ENCODE measurements at regions not wholly inside any gene's neighbourhood (a gene's known extent, or its start where the extent isn't known, plus 50 kb on each side); places are given as distances from the start of the nearest gene placed in this dataset.

DNA sequence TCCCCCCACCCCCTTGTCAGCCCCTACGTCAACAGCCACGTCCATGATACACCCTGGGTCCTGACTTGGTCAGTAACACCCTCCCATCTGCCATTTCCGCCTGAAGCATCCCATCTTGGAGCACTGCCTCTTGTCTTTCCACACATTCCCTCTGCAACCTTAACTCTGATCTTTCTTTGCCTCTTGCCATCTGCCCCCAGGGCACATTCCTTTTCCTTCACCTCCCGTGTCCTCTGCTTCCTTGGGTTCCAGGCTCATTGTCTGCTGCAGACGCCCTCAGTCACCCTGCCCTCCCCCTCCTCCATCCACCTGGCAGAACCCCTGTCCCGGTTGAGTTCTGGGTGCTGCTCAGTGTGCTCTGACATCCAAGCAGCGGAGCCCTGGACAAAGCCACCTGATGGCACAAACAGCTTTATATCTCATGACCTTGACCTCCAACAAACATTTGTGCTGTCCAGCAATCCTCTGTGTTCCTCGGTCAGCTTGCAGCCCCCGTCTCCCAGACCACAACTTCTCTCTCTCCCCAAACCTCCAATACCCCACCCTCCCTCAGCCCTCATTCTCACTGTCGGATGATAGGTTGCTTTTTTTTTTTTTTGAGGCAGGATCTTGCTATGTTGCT lies 97.7 kb upstream of the IER5L start:
- no peak for TF ChIP-seq ARNTL (CRISPR knock-in tag; IDR thresholded peaks at IDR 0.05; ENCODE audit: borderline replicate concordance, low read depth)
- TF ChIP-seq CSRNP3 (CRISPR knock-in tag; IDR thresholded peaks at IDR 0.05), result no peak
- TF ChIP-seq TCF4 (CRISPR knock-in tag; IDR thresholded peaks at IDR 0.05; ENCODE audit: borderline replicate concordance), result no peak
- no peak for ATAC-seq

DNA sequence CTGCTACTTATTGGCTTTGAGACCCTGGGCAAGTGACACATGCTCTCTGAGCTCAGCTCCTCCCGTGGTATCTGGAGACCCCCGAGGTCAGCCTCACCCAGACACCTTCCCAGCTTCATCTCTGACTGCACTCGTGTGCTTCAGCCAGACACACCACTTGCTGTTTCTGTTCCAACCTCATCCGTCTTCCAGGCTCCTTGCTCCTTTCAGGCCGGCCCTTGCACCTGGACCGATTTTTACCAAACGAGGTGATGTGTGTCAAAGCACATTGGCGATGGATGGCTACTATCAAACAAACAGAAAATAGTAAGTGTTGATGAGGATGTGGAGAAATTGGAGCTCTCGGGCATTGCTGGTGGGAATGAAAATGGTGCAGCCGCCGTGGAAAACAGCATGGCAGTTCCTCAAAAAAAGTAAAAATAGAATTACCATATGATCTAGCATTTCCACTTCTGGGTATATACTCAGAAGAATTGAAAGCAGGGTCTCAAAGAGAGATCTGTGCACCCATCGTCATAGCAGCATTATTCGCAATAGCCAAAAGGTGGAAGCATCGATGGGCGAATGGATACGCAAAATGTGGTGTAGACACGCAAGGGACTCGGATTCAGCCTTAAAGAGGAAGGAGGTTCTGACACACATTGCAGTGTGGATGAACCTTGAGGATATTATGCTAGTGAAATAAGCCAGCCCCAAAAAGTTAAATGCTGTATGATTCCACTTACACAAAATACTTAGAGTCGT lies 96.1 kb upstream of the IER5L start:
- TF ChIP-seq BACH2 (CRISPR knock-in tag; IDR thresholded peaks at IDR 0.05; ENCODE audit: borderline replicate concordance) (no peak), TOX (CRISPR knock-in tag; IDR thresholded peaks at IDR 0.05; ENCODE audit: borderline replicate concordance) (no peak), CSRNP3 (CRISPR knock-in tag; IDR thresholded peaks at IDR 0.05) (no peak), PPARA (CRISPR knock-in tag; IDR thresholded peaks at IDR 0.05; ENCODE audit: borderline replicate concordance) (no peak), ZC3H10 (CRISPR knock-in tag; IDR thresholded peaks at IDR 0.05) (no peak), ARNTL (CRISPR knock-in tag; IDR thresholded peaks at IDR 0.05; ENCODE audit: borderline replicate concordance, low read depth) (no peak), ZFP30 (CRISPR knock-in tag; IDR thresholded peaks at IDR 0.05) (no peak), GLIS3 (CRISPR knock-in tag; IDR thresholded peaks at IDR 0.05) (no peak), PATZ1 (CRISPR knock-in tag; IDR thresholded peaks at IDR 0.05; ENCODE audit: borderline replicate concordance) (no peak), OSR1 (CRISPR knock-in tag; IDR thresholded peaks at IDR 0.05) (no peak)
- ATAC-seq, result no peak

- TF ChIP-seq ZNF8 (CRISPR knock-in tag; IDR thresholded peaks at IDR 0.05) (no peak), PPARA (CRISPR knock-in tag; IDR thresholded peaks at IDR 0.05; ENCODE audit: borderline replicate concordance) (no peak), SNAI2 (CRISPR knock-in tag; IDR thresholded peaks at IDR 0.05) (no peak), BACH2 (CRISPR knock-in tag; IDR thresholded peaks at IDR 0.05; ENCODE audit: borderline replicate concordance) (no peak), GLIS3 (CRISPR knock-in tag; IDR thresholded peaks at IDR 0.05) (no peak), CSRNP3 (CRISPR knock-in tag; IDR thresholded peaks at IDR 0.05) (no peak)
- no peak for ATAC-seq
Observed at GRCh38 chr9:129273136-129273895, 95.3 kb upstream of the IER5L start.

- no peak for ATAC-seq
- no peak for TF ChIP-seq PPARA (CRISPR knock-in tag; IDR thresholded peaks at IDR 0.05; ENCODE audit: borderline replicate concordance)
- TF ChIP-seq ARNTL (CRISPR knock-in tag; IDR thresholded peaks at IDR 0.05; ENCODE audit: borderline replicate concordance, low read depth), result no peak
- TF ChIP-seq CREB5 (CRISPR knock-in tag; IDR thresholded peaks at IDR 0.05; ENCODE audit: low read depth), result no peak
- TF ChIP-seq, protein P1, sequence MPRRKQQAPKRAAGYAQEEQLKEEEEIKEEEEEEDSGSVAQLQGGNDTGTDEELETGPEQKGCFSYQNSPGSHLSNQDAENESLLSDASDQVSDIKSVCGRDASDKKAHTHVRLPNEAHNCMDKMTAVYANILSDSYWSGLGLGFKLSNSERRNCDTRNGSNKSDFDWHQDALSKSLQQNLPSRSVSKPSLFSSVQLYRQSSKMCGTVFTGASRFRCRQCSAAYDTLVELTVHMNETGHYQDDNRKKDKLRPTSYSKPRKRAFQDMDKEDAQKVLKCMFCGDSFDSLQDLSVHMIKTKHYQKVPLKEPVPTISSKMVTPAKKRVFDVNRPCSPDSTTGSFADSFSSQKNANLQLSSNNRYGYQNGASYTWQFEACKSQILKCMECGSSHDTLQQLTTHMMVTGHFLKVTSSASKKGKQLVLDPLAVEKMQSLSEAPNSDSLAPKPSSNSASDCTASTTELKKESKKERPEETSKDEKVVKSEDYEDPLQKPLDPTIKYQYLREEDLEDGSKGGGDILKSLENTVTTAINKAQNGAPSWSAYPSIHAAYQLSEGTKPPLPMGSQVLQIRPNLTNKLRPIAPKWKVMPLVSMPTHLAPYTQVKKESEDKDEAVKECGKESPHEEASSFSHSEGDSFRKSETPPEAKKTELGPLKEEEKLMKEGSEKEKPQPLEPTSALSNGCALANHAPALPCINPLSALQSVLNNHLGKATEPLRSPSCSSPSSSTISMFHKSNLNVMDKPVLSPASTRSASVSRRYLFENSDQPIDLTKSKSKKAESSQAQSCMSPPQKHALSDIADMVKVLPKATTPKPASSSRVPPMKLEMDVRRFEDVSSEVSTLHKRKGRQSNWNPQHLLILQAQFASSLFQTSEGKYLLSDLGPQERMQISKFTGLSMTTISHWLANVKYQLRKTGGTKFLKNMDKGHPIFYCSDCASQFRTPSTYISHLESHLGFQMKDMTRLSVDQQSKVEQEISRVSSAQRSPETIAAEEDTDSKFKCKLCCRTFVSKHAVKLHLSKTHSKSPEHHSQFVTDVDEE (CRISPR knock-in tag; IDR thresholded peaks at IDR 0.05), result no peak
- TF ChIP-seq OSR1 (CRISPR knock-in tag; IDR thresholded peaks at IDR 0.05), result no peak
- no peak for TF ChIP-seq BACH2 (CRISPR knock-in tag; IDR thresholded peaks at IDR 0.05; ENCODE audit: borderline replicate concordance)
- no peak for TF ChIP-seq ISL1 (CRISPR knock-in tag; IDR thresholded peaks at IDR 0.05)
- TF ChIP-seq ZNF70 (CRISPR knock-in tag; IDR thresholded peaks at IDR 0.05), result no peak
- no peak for TF ChIP-seq CSRNP3 (CRISPR knock-in tag; IDR thresholded peaks at IDR 0.05)
- no peak for TF ChIP-seq TCF4 (CRISPR knock-in tag; IDR thresholded peaks at IDR 0.05; ENCODE audit: borderline replicate concordance)
- TF ChIP-seq ZFP3 (CRISPR knock-in tag; IDR thresholded peaks at IDR 0.05), result no peak
- TF ChIP-seq ESRRG (CRISPR knock-in tag; IDR thresholded peaks at IDR 0.05), result no peak
- TF ChIP-seq ZFP30 (CRISPR knock-in tag; IDR thresholded peaks at IDR 0.05), result no peak
Observed at GRCh38 chr9:129272348-129273025, 94.4 kb upstream of the IER5L start.

Measured in SK-N-SH treated with all-trans-retinoic acid at 6 μM for 48 hours (cell line).